ENCODE measurements at regions not wholly inside any gene's neighbourhood (a gene's known extent, or its start where the extent isn't known, plus 50 kb on each side); places are given as distances from the start of the nearest gene placed in this dataset.

DNA sequence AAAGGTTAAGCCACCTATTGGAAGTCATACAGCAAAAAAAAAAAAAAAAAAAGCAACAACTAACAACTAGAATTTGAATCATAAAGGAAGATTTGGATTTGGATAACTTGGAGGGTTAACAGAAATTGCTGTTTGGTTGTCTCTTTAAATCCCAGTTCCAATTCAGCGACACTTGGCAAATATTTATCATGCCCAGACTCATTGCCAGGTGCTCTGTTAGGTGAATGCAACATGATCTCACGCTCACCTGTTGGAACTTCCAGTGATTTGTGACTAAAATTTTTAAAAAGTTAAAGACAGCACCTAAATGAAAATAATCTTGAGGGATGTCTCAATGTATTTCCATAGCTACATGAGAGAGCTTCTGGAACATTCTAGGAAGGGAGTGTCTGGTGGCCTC is 103.7 kb downstream of the TBX3 start:
- Histone ChIP-seq H3K9me3 (no peaks in the 10 kb centered on the region), H3K36me3 (no peaks in the 10 kb centered on the region), H3K27me3 (peaks cover 23% of the 10 kb centered on the region), H3K27ac (no peak overlapping the region), H3K4me1 (no peaks in the 10 kb centered on the region), H3K4me3 (no peak overlapping the region)
- DNase-seq (no peak), ATAC-seq (no peak)
- intact Hi-C loops (cut with DNase I), result no loop called here
- TF ChIP-seq, protein P1, sequence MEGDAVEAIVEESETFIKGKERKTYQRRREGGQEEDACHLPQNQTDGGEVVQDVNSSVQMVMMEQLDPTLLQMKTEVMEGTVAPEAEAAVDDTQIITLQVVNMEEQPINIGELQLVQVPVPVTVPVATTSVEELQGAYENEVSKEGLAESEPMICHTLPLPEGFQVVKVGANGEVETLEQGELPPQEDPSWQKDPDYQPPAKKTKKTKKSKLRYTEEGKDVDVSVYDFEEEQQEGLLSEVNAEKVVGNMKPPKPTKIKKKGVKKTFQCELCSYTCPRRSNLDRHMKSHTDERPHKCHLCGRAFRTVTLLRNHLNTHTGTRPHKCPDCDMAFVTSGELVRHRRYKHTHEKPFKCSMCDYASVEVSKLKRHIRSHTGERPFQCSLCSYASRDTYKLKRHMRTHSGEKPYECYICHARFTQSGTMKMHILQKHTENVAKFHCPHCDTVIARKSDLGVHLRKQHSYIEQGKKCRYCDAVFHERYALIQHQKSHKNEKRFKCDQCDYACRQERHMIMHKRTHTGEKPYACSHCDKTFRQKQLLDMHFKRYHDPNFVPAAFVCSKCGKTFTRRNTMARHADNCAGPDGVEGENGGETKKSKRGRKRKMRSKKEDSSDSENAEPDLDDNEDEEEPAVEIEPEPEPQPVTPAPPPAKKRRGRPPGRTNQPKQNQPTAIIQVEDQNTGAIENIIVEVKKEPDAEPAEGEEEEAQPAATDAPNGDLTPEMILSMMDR (IDR thresholded peaks at IDR 0.05), result no peak

DNA sequence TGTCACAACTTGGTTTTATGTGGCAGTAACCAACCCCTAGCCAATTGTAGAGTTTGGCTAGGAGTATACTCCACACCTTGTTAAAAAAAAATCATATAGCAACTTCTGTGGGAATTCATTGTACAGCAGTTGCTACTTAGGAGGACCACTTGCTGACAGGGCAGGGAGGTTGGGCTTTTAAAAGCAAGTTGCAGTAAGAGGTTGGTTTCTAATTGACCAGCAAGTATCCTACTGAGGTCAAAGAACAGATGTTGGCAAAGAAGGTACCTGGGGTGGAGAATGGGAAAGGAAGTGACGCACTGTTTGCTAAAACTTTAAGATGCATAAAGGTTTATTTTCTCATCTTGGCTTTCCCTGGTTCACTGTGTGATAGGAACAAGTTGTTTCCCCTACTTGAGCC is 104.6 kb downstream of the TBX3 start:
- Histone ChIP-seq H3K27me3 (peaks cover 23% of the 10 kb centered on the region), H3K4me3 (no peak overlapping the region), H3K36me3 (no peaks in the 10 kb centered on the region), H3K27ac (no peak overlapping the region), H3K4me1 (no peaks in the 10 kb centered on the region), H3K9me3 (no peaks in the 10 kb centered on the region)
- ATAC-seq (no peak), DNase-seq (no peak)
- intact Hi-C loops (cut with DNase I), result no loop called here
- TF ChIP-seq, protein P1 (IDR thresholded peaks at IDR 0.05), result no peak

DNA sequence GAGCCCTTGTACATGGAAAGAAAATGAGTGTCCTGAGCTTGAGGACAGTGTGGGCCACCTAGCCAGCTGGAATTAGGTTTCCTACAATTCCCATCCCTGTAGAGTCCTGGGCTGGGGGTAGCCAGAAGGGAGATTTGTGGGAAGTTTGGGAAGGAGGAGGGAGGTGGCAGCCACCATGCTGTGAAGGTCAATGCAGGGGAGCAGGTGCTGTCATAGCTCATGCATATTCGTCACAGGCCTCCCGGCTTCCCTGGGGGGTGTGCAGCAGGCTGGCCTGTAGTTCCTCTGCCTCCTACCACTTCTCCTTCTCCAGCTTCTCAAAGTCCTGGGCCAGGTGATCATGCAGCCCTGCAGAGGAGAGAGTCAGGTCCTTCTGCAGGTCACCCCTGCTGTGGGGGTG is 121.3 kb downstream of the TBX3 start:
- H3K4me1 ChIP-seq, result no peaks in the 10 kb centered on the region
- DNase-seq, result no peak
- H3K9me3 ChIP-seq, result no peaks in the 10 kb centered on the region
- H3K27ac ChIP-seq, result no peak overlapping the region
- no peak overlapping the region for H3K4me3 ChIP-seq
- intact Hi-C loops (cut with DNase I), result no loop called here
- TF ChIP-seq, protein P1 (IDR thresholded peaks at IDR 0.05), result no peak
- no peaks in the 10 kb centered on the region for H3K36me3 ChIP-seq
- no peaks in the 10 kb centered on the region for H3K27me3 ChIP-seq
- no peak for ATAC-seq

DNA sequence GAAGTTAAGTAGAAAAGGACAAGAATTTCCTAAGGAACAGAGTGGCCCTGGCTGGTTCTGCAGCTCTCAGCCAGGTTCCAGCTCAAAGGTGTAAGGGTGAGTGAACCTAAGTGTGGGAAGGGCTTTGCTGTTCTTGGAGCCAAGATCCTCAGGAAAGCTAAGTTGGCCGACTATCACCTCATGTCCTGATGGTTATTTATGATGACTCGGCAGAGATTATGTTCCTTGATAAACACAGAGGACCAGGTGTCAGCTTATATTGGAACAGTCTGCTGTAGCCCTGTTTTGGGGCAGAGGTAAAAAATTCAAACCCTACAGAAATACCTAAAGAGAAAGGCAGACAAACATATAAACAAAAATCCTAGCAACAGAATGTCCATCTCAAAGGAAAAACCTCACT is 128.5 kb downstream of the TBX3 start:
- intact Hi-C loops (cut with DNase I), result no loop called here
- no peak for ATAC-seq
- H3K27ac ChIP-seq, result no peak overlapping the region
- TF ChIP-seq, protein P1 (IDR thresholded peaks at IDR 0.05), result no peak
- no peak for DNase-seq
- H3K36me3 ChIP-seq, result no peaks in the 10 kb centered on the region
- no peak overlapping the region for H3K4me3 ChIP-seq
- no peaks in the 10 kb centered on the region for H3K4me1 ChIP-seq
- no peaks in the 10 kb centered on the region for H3K27me3 ChIP-seq
- H3K9me3 ChIP-seq, result no peaks in the 10 kb centered on the region

DNA sequence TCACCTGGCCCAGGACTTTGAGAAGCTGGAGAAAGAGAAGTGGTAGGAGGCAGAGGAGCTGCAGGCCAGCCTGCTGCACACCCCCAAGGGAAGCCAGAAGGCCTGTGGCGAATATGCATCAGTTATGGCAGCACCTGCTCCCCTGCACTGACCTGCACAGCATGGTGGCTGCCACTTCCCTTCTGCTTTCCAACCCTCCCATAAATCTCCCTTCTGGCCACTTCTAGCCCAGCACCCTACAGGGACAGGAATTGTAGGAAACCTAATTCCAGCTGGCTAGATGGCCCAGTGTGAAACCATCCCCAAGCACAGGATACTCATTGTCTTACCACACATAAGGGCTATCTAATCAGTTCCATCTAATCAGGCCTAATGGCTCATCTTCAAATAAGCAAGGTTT is 136.3 kb downstream of the TBX3 start:
- intact Hi-C loops (cut with DNase I), result no loop called here
- H3K27me3 ChIP-seq, result peaks cover 5% of the 10 kb centered on the region
- no peak overlapping the region for H3K27ac ChIP-seq
- TF ChIP-seq, protein P1 (IDR thresholded peaks at IDR 0.05), result no peak
- ATAC-seq (peak; percentile 31), DNase-seq (no peak)
- no peaks in the 10 kb centered on the region for H3K4me1 ChIP-seq
- no peaks in the 10 kb centered on the region for H3K9me3 ChIP-seq
- H3K36me3 ChIP-seq, result no peaks in the 10 kb centered on the region
- no peak overlapping the region for H3K4me3 ChIP-seq

DNA sequence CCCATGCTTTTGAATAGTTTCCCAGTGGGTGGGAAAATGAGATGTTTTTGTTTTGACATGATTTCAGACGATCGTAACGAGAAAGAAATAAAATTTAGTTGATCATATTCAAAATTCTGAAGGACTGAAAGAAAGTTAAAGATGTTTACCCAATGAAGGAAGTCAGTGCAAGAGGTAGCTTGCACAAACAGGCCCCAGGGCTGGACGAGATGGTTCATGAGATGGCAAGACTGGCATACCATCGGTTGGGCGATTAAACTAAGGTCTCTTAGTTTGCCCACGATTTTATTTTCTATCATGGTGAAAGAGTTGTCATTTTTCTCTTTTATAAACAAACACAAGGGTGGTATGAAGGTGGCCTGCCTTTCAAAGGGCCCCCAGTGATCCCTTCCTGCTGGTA is 124.5 kb upstream of the TBX5 start:
- Histone ChIP-seq H3K4me1 (no peaks in the 10 kb centered on the region), H3K4me3 (no peak overlapping the region), H3K9me3 (no peaks in the 10 kb centered on the region), H3K36me3 (no peaks in the 10 kb centered on the region), H3K27ac (no peak overlapping the region), H3K27me3 (no peaks in the 10 kb centered on the region)
- TF ChIP-seq, protein P1 (IDR thresholded peaks at IDR 0.05), result no peak
- intact Hi-C loops (cut with DNase I), result no loop called here
- no peak for ATAC-seq
- DNase-seq, result no peak

Measured in upper lobe of right lung (tissue), 1 donor.